PC-9 (cell line): ENCODE measurements at regions not wholly inside any gene's neighbourhood (a gene's known extent, or its start where the extent isn't known, plus 50 kb on each side); places are given as distances from the start of the nearest gene placed in this dataset.

Experiments used
- CTCF ChIP-seq: fragments of 200-600 bp; sonication (generic); conservative IDR thresholded peaks from 2 replicates; pipeline ENCODE4 v1.6.1; 2017; ENCODE audit warnings: mixed run types, antibody characterized with exemption, mild to moderate bottlenecking, moderate library complexity
- EZH2 ChIP-seq: fragments of 200-600 bp; sonication (generic); IDR thresholded peaks from 2 replicates; pipeline ENCODE4 v1.8.0; 2017; ENCODE audit warnings: antibody characterized with exemption, low read depth

DNA sequence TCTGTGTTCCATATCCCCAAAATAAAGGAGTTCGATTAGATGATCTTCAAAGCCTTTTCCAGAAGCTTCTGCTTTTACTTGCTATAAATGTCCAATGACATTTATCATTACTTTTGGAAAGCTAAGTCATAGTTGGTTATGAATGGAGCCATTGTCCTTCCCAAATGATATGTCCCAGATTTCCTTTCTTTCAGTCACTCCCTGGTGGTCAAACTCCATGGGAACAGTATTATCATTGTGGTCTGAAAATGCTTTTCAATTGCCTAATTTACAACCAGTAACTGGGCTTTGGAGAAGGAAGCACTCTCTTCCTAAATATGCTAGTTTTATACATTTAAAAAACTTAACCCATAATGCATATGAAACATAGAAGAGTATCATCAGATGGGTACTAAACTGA is 571.5 kb upstream of the AMOT start:
- TF ChIP-seq CTCF: no peak
- TF ChIP-seq EZH2: no peak
